ENCODE measurements at regions not wholly inside any gene's neighbourhood (a gene's known extent, or its start where the extent isn't known, plus 50 kb on each side); places are given as distances from the start of the nearest gene placed in this dataset.
"Not testable (repeated sequence)": the region's sequence is repeated elsewhere in the genome, so short reads cannot be mapped to it uniquely, and the experiment has no call there.

DNA sequence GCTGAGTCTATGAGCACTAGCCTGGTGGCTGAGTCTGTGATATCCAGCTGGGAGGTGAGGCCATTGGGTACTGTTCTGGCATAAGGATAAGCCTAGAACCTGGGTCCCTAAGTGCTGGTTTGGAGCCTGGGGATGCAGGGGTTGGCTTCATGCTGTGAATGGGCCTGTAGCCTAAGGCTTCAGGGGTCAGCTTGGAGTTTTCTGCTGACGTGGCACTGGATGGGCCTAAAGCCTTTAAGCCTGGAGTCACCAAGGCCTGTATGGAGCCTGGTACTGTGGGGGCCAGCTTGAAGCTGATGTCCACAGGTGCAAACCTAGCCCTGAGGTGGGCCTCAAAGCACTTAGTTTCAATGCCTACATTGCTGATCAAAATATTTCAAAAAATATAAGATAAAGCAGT is 979.6 kb upstream of the POU3F4 start:
- no peak for DNase-seq

DNA sequence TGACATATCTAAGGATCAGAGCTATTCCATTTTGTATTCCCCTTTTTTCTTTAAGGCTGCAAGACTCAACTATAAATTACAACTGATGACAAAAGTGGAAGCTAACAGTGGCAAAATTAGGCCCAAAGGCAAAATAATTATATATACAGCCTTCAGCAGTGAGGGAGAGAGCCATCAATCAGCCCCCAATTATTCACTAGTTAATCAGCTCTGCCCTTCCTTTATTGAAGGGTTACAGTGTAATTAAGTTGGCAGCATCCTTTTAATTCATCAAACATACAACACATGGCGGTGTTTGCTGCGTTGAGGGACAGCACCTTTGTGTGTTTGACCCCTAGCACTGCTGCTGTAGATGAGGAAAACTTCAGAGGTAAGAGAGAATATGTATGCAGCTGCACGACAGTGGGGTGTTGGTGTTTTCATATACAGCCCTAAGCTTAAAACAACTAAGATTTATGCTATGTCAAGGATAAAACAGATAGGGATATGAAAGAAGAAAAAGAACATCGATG is 973.9 kb upstream of the POU3F4 start:
- no peak for DNase-seq

DNA sequence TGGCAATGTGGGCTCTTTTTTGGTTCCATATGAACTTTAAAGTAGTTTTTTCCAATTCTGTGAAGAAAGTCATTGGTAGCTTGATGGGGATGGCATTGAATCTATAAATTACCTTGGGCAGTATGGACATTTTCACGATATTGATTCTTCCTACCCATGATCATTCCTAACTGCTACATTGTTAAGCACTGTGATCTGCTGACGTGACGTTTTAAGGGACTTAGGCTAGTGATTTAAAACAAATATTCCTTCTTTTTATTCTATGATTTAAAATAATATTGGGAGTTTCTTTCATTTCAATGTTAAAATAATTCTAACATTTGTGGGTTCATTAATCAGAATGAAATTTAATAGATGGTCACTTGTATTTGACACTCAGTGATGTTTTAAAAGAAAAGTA is 970.9 kb upstream of the POU3F4 start:
- not testable (repeated sequence) for DNase-seq

DNA sequence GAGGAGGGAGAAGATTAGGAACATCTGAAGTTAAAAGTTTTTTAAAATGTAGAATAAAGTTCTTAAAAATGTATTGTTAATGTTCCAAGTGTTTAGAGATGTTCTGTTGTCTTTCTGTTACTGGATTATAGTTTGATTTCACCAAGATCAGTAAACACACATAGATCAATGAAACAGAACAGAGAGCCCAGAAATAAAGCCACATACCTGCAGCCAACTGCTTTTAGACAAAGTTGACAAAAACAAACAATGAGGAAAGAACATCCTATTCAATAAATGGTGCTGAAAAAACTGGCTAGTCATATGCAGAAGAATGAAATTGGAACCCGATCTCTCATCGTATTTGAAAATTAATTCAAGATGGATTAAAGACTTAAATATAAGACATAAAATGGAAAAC is 966.3 kb upstream of the POU3F4 start:
- DNase-seq, result no peak

DNA sequence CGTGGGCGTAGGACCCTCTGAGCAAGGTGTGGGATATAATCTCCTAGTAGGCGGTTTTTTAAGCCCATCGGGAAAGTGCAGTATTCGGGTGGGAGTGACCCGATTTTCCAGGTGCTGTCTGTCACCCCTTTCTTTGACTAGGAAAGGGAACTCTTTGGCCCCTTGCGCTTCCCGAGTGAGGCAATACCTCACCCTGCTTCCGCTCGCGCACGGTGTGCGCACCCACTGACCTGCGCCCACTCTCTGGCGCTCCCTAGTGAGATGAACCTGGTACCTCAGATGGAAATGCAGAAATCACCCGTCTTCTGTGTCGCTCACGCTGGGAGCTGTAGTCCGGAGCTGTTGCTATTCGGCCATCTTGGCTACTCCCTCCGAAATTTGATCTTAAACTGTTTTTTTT is 955.9 kb upstream of the POU3F4 start:
- not testable (repeated sequence) for DNase-seq

DNA sequence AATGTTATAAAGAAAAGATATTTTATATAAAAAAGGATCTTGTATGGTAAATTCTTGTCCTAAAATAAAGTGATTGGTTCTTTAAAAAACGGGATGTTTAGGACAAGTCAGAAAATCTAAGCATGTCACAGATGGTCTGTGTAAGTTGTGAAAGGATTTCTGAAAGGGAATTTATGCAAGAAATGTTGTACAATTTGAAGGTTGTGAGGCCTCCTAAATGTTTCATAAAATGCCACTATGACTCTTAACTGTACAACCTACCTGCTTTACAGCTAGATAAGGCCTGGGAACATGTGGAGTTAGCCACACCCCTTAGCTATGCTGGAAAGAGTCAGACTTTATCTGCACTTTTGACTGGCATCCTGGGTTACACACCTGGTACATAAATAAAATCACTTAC is 951.5 kb upstream of the POU3F4 start:
- DNase-seq, result no peak

DNA sequence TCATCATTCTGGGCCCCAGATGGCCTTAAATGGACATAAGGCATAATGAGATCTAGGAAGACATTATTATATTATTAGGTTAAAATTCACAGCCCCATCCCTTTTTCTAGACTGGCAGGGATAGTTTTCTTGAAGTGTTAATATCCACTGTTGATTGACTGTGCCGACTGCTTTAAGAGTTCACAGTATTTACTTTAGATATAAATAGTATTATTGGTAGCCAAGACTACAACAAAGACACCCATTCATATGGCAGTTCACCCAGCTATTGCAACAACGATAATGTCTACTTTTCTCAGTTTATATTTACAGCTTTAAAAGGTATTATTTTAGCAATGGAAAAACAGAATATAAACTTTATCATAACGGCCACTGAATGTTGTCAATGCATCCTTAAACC is 922.2 kb upstream of the POU3F4 start:
- no peak for DNase-seq

DNA sequence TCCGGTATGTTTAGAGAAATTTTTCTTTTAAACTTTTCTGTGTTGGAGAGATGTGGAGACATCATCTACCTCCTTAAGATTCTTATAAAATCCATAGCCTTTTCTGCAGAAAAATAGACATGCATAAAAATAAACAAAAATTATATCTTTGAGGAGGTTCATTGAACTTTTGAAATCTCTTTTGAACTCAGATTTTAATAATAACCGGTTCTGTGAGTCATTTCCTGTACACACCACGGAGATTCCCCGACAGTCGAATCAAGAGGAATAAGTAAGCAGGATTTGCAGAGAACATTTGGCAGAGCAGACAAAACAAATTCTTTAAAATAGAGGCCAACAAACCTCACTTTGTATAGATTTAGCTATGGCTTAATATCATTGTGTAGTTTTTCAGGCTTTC is 918.7 kb upstream of the POU3F4 start:
- DNase-seq, result no peak

DNA sequence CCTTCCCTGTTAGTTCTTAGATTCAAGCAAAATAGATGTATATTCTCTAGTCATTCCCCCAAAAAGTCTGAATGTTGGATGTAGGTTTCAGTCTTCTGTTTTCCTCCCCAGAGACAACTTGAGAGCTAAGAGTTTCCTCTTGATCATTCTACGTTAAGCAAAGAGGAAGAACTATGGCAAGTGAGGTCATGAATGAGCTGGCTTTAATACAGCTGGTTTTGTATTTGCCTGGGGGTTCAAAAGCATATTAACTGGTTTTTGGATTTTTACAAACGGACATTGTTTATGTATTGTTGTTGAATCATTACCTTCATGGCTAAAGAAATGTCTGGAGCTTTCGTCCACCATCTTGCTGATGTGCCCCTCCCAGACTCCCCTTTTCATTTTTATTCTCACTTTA is 916.7 kb upstream of the POU3F4 start:
- no peak for DNase-seq

DNA sequence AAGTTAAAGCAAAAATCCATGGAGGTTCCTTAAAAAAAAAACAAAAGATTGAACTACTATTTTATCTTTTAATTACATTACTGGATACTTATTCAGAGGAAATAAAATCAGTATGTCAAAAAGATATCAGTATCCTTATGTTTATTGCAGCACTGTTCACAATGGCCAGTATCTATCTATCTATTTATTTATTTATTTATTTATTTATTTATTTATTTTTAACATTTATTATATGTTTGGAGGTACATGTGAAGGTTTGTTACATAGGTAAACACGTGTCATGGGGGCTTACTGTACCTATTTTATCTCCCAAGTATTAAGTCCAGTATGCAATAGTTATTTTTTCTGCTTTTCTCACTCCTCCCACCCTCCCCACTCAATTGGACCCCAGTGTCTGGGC is 881.1 kb upstream of the POU3F4 start:
- no peak for DNase-seq

DNA sequence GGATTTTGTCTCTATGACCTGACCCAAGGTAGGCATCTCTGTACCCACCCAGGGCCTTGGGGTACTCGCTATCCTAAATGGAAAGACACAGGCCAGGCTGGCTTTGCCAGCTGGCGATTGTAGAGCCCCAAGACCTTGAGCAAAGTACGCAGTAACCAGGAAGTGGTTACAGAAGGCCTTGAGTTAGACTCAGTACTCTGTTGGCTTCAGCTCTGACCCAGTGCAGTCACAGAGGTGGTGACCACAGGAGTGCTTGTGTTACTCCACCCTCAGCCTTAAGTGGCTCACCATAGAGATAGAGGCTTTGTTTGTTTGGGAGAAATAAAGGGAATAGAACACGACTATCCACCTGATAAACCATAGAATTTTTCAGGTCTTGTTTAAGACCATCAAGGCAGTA is 880.5 kb upstream of the POU3F4 start:
- DNase-seq, result no peak

DNA sequence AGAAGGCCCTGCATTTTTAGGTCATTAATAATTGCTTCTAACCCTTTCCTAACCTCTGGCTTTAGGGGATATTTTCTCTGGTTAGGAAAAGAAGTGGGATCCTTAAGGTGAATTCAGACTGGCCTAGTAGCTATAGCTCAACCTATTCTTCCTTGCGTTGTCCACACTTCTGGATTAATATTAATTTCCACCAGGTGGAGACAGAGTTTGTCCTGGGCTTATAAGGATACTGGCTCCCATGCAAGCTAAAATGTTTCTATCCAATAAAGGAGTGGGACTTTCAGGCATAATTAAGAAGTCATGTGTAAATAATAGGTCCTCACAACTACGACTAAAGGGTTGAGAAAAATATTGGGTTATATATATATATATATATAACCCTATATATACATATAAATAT is 860.0 kb upstream of the POU3F4 start:
- no peak for DNase-seq

DNA sequence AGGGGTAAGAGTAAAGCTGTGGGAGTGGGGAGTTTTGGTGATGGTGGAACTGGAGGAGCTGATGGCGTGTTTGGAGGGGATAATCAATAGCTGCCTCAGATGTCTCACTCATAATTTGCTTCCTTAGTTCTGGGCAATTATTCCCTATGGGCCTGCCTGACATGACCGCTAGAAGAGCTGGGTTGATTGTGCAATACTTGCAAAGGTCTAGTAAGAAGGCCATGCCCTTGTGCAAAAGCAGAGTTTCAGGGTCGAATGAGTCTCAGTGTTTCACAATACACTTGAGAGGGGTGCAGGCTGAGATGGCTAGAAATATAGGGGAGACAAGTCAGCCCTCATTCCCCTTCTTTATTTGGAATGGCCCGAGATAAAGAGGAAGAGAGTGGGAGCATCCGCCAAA is 858.4 kb upstream of the POU3F4 start:
- DNase-seq, result no peak

DNA sequence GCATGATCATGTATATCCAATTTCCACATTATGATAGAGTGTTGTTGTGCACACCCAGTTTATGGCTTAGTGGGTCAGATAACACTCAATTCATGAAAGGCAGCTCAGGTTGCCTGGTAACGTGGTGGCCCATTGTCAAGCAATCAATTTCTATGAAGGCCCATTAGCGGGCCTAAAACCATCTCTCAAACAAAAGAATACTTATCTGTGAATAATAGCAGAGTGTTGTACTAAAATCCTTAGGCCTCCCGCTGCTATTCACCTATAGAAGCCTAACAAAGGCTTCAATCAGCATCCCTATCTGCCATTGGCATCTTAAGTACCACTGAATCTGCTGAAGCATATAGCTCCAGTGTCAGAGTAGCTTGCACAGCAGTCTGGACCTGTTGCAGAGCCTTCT is 849.6 kb upstream of the POU3F4 start:
- no peak for DNase-seq

DNA sequence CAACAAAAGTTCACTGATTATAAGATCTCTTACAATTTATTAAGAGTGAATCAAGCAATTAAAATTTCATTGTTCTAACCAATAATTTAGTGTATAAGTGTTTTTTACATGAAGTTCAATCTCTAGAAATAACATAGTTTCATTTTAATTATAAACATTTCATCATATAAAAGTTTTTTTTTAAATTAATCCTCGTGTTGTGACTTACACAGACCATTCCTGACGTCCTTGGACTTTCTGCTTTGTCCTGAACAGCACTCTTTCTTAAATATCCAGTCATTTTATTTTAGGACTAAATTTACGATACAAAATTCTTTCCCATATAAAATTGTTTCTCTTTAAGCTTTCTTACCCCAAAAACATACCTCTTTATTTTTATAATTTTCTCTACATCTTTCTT is 841.7 kb upstream of the POU3F4 start:
- DNase-seq, result no peak

DNA sequence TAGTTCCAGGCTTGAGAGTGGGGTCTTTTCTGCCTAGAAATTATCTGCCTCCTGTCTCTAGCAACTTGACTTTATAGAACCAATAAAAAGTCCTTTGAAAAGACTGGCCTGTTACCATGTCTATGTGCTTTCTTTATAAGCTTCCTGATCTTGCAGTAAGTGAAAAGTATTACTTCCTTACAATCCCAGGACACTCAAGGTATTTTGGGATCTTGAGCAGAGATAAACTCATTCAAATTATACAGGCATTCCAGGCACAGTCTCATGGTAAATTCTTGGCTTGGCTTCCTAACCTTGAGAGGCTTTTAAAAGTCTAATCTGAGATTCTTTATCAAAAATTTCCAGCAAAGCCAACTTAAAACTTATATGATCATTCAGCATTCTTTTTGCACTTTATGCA is 833.0 kb upstream of the POU3F4 start:
- no peak for DNase-seq

DNA sequence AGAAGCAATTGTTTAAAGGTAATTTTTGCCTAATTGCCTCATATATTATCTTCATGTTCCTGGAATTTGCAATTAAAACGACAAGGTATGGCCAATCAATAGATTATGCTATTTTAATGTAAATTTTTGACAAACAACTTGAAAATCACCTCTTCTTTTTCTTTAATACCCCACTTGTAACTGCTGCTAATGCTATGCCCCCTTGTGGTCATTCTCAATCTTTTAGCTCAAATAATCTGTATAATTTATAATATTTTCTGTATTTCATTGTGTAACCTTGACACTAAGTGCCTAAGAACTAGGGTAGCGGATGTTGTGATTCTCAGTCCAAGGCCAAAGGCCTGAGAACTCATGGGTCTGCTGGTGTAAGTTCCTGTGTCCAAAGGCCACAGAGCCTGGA is 831.7 kb upstream of the POU3F4 start:
- no peak for DNase-seq

DNA sequence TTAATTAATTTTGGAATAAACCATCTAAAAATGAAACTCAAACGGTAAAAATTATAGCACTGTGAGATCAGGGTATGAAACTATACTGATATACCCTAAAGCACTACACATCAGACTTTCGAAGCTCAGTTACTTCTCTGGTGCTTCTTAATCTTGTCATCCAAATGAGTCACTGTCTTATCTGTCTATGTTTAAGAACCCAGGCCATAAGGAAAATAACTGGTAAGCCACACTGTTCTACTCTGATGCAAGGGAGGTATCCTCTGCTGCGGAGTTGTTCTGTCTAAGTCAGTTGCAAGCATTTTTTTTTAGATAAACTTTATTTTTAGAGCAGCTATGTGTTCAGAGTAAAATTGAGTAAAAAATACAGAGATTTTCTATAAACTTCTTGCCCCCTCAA is 830.8 kb upstream of the POU3F4 start:
- no peak for DNase-seq

DNA sequence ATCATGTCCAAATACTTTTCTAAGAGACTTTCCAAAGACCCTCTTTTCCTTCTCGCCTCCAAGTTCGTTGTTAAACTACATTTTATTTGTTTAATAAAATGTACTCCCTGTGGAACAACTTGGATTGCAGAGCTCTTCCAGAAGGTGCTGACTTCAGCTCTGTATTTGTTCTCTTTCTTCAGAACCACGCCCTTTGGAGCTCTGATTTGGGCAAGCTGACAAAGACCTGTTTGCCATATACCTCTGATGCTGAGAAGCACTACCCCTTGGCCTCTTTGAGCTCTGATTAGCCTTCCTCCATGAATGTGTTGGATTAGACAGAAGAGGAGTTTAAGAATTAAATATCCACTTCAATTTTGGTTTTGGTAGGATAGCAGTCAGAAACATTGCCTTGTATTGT is 815.1 kb upstream of the POU3F4 start:
- no peak for DNase-seq

DNA sequence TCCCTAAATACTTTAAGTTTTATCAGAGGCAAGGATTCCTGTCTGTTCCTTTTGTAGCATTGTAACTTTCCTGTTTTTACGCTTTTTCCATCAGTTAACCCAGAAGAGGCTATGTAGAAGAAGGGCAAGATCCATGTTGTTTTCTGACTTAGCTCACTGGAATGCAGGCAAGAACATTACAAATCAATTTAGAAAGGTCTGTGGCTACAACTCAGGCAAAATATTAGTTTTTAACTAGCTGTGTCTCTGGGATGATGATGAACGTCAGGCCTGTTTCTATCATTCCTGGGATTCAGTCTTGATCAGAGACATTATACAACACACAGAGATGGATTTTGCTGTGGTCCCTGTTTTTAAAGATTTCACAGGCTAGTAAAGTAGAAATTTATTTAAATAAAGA is 813.0 kb upstream of the POU3F4 start:
- DNase-seq, result no peak

DNA sequence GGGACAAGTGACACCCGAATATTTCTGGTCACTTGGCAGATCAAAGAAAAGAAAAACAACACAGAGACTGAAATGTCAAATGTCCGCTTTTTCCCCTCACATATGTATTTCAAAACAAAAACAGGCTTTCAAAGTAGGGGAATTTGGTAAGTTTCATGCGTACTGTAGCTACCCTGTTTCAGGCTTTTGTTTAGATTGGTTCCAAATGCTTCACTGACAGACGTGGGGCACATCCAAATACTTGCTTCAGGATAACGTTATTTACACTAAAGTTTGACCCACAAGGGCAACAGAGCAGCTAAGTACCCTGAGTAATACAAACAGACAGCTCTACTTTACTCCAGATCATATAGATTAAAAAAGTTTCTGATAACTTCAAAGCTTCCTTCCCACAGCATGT is 804.5 kb upstream of the POU3F4 start:
- DNase-seq, result no peak

DNA sequence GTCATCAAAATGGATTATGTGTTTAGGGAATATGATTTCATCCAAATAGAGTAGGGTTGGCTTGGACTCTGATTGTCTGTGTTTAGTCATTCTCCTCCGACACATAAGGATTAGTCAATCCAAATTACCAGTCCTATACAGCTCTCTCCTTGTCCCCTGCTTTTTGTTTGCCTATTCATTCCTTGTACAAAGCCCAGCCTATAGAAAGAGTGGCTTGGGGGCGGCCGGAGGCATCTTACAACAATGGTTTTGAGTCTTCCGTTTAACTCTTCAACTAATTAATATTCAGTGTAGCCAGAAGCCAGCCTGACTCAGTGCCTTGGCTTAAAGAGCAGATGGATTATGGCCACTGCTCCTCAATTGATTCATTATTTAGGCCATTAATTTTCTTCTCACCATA is 796.6 kb upstream of the POU3F4 start:
- DNase-seq, result no peak

DNA sequence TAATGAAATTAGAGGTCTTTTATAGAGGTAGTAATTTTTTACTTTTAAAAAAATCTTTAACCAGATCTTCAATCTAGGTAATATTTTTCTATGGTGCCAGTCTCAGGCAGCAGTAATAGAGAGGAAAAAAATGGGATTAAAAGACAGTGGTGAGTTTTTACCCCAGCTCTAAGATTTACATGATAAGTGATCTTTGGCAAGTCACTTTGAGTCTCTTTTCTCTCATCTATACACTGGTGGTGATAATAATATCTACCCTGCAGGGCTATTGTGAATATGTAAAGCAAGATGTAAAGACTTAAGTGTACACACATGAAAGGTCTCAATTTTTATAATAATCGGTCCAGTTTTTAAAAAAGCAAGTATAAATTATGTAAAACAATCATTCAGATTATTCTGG is 786.2 kb upstream of the POU3F4 start:
- no peak for DNase-seq

DNA sequence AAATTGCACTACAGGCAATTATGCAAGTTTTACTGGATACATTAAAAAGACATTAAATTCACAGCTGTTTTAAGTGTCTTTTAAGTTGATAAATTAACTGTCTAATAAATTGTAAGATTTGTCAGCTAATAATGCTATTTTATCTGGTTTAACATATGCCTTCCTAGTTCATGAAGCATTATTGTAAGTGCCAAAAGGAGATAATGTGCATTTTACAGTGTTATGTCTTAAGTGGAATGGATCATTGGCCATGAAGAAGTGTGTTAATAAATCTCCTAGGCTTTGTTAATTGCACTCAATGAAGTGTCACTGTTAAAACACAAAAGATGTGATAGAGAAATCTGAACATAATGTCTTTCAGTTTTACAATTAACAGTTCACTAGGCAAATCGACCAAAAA is 784.3 kb upstream of the POU3F4 start:
- DNase-seq, result no peak

DNA sequence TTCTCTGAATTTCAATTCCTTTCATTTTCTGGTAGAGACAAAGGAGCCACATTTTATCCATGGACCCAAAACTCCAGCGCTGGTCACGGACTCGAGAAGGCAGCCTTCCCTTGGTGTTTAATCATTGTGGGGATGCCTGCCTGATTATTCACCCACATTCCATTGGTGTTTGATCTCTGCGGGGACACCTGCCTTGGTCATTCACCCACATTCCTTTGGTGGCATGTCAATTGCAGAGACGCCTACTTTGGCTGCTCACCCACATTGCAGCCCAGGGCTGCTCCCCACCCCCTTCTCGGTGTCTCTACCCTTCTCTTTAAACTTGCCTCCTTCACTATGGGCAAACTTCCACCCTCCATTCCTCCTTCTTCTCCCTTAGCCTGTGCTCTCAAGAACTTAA is 780.7 kb upstream of the POU3F4 start:
- not testable (repeated sequence) for DNase-seq

DNA sequence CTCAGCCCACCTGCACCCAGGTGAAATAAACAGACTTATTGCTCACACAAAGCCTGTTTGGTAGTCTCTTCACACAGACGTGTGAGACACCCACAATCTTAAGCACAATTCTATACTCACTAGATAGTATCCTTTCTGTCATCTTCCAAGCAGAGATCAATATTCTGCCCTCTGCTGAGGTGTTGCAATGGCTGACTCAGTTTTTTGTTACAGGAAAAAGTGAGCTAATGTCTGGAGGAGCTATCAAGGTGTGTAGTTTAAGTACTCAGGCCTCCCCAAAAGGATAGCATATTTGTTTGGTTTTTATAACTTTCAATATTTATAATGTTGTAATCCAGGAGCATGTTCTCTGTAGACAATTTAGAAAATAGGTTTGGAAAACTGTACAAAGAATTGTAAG is 775.2 kb upstream of the POU3F4 start:
- no peak for DNase-seq

Measured in fibroblast of skin of right quadriceps (primary cell).